HG03103 (cell line): ENCODE measurements at regions not wholly inside any gene's neighbourhood (a gene's known extent, or its start where the extent isn't known, plus 50 kb on each side); places are given as distances from the start of the nearest gene placed in this dataset.
"Not testable (repeated sequence)": the region's sequence is repeated elsewhere in the genome, so short reads cannot be mapped to it uniquely, and the experiment has no call there.

Experiments used
- ATAC-seq: cut with Tn5 transposase; IDR thresholded peaks from one replicate; pipeline ENCODE4 v1.9.1; 2021; ENCODE audit warnings: low read depth; ENCODE audit not compliant: unreplicated experiment

DNA sequence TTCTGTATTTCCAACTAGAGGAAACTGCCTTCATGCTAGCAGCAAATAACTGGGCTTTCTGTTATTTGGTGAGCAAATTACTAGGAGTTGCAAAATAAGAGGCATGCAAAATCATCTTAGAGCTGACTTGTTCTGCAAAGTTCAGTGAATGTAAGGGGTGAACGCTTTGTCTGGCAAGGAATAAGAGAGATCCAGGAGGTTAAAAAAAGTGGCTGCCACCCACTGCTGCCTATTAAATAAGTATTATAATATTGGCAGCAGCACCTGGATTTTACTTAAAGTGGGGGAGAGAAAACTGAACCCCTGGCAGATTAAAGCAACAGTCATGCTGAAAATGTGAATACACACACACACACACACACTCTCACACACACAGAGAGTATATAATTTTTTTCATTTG is 557.0 kb downstream of the FLRT2 start:
- no peak for ATAC-seq

GRCh38 chr14:86084097-86084496 is 554.2 kb downstream of the FLRT2 start:
- no peak for ATAC-seq

- ATAC-seq = no peak
Measured at GRCh38 chr14:86083616-86084015, 553.7 kb downstream of the FLRT2 start.

DNA sequence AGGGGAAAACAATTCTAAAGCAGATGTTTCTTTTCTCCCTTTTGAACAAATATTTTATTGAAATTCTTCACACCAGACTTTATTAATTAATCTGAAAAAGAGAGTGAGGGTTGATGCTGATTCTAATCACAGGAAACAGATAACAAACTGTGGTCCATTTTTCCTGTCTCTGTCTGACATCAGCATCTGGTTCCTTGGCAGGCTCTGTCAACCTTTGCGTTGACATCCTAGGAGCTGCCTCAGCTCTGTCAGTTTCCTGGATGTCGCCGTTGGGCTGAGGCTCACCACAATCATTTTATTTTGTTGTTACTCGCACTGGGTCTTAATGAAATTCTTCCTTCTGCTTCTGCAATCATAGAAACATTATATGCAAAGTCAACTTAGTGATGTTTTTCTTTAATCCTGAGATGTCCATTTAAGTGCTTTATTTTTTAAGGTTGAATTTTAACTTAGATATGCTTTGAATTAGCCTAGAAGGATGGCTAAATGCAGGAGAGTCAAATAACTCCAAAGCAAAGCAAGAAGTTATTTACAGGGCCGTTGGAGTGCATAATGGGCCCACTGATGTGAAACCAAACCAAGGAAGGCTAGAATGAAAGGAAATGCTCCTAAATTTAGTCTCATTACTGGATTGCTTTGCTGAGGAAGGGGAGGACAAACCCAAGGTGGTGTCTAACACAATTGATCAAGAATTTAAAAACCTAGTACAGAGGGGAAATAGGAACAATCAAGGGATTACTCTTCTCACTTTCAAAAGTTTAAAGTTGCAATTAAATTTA is 542.4 kb downstream of the FLRT2 start:
- ATAC-seq = no peak

DNA sequence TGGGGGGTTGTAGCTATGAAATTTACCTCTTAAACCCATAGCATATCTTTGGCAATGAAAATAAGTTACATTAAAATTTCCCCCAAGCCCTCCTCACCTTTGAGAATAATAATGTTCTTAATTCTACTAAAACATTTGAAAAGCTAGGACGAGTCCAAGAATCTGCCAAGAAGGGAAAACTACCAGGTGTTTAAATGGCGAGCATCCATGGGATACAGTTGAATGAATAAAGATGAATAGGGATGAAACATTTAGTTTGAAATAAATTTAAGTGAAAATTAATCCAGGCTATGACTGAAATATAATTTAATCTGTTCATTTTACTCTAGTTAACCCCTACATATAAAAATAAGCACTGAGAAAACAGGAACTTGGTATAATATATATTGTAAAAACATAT is 536.7 kb downstream of the FLRT2 start:
- no peak for ATAC-seq

DNA sequence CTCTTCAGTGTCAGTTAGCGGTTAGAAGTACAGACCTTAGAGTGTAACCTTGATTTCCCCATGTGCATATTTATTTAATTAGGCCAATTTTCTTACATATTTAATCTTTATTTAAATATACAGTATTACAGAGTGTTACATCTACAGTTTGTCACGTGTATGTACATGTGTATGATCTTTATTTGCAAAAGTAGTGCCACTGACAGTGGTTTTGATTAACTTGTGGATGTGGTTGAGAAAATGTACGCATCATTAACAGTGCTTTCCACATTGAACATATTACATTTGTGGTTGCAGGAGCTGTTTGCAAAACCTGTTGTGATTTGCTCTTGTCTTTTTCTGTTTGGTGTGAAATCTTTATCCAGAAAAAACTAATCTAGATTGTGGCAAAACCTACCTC is 535.5 kb downstream of the FLRT2 start:
- no peak for ATAC-seq

- not testable (repeated sequence) for ATAC-seq
Measured at GRCh38 chr14:86064595-86064994, 534.7 kb downstream of the FLRT2 start.

DNA sequence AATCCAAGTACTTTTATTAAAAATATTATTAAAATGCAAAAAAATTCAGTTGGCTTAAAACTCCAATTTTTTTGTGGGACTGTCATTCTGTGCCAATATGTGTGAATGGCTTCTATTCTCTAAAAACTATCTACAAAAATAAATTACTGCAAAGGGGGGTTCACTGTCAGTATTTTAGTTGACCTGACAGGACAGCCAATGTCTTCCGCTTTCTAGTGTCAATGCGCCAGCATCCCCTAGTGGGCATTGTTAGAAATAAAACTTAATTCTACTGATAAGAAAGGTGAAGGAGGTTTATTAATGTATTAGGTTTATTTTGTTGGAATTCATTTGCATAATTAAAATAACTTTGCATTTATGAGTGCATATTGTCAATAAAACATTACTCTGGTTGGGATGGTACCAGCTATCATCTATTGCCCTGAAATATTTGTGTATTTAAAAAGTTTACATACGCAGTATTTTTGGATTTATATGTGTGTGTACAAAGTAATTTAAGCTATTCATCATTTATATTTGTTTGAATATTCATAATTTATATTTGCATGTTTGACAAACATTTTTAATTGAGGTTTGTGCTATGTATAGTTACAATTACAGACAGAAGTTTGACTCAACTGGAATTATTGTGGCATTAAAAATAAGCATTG is 527.2 kb downstream of the FLRT2 start:
- ATAC-seq = no peak

- ATAC-seq = no peak
Measured at GRCh38 chr14:86055512-86056075, 525.6 kb downstream of the FLRT2 start.

- ATAC-seq = no peak
Measured at GRCh38 chr14:86052868-86053267, 522.9 kb downstream of the FLRT2 start.

GRCh38 chr14:86050757-86051156 is 520.8 kb downstream of the FLRT2 start:
- no peak for ATAC-seq

DNA sequence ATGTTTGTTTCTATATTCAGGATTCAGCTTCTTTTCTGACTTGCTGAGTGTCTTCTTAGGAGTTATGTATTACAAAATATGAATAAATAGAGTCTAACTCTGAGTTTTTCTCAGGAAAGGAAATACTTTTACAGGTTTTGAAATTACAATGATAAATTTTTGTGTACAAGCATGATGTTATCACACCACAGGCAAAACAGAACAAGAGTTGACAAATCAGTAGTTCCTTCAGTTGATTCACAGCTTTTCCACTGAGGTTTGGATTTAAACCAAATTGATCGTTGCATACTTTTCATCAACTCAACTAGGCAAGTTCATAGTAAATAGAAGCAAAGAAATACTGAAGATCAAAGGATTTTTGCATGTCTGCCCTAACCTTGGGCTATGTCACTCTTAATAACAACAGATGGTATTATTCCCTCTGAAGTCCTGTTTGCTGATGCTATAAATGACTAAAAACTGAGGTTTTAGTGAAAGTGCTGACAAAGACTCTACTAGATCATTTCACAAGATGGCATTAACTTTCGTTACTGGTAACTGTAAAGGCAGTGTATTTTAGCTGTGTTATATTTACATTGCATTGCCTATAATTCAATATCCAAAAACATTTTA is 520.2 kb downstream of the FLRT2 start:
- ATAC-seq = no peak

GRCh38 chr14:86039176-86039575 is 509.2 kb downstream of the FLRT2 start:
- no peak for ATAC-seq

DNA sequence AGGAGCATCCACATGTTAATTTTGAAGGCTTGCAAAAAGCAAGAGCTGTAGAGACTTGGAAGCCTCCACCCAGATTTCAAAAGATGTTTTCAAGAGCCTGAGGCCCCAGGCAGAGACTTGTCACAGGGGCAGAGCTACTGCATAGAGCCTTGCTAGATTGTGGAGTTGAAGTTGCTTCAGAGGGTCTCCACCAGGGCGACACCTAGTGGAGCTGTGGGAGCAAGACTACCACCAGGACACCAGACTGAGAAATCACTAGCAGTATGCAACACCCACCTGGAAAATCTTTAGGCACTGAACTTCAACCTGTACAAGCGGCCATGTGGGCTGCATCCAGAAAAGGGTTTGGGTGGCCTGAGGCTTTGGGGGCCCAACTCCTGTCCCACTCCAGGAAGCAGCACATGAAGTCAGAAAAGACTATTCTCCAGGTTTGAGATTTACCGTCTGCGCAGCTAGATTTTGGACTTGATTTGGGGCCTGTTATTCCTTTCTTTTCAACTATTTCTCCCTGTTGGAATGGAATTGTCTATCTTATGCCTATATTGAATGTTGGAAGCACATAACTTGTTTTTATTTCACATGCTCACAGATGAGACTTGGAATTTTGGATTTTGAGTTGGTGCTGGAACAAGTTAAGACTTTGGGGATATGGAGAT is 508.6 kb downstream of the FLRT2 start:
- ATAC-seq = peak; percentile 74

DNA sequence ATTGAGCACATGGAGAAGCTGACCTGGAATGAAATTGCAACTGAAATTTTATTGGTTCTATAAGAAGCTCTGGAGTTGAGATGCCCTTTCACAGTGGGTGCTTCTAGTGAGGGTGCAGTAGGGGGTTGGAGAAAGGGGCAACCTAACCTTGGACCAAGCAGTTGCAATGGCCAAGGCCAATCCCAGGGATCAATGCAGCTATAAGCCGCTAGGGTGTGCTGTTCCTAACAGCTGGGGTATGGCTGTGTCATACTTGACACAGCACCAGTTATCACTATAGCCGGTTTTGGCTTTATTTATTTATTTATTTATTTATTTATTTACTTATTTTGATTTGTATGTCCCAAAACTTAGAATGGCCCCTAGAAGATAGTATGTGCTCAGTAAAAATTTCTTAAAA is 505.9 kb downstream of the FLRT2 start:
- peak; percentile 79 for ATAC-seq

- no peak for ATAC-seq
Measured at GRCh38 chr14:86027990-86028389, 498.0 kb downstream of the FLRT2 start.

DNA sequence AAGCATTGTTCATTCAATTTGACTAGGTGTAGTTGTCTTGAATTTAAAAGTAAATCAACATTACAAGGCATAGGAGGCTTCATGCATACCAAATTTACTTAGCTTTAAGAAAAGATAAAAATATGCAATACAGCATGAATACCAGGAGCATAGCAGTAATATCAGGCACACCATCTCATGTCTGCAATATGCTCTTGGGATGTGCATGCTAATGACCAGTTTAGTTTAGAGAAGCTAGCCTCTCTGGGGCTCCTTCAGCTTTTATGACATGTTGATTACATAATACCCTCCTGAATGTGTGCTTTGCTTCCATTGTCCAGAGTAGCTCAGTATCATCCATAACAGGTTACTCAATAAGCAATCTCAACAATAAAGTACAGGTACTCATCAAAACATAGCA is 497.2 kb downstream of the FLRT2 start:
- ATAC-seq = no peak

- no peak for ATAC-seq
Measured at GRCh38 chr14:86022031-86022629, 492.2 kb downstream of the FLRT2 start.

DNA sequence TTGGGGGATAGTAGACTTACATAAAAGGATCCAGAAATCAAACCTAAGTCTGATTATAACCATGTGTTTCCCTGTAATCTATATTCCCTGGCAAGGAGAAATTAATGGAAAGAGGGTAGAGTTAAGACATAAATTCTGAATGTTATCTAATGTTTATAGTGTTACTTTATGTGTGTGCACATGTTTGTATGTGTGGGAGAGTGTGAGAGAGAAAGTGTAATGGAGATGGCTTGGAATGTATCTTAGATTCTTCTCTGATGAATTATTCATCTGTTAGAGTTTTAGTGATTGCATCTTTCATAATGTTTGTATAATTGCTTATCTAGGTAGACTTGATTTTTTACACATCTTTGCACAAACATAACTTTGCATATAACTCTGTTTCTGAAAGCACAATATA is 490.9 kb downstream of the FLRT2 start:
- no peak for ATAC-seq

GRCh38 chr14:86015941-86016340 is 486.0 kb downstream of the FLRT2 start:
- no peak for ATAC-seq

GRCh38 chr14:86015511-86015910 is 485.6 kb downstream of the FLRT2 start:
- ATAC-seq = no peak
